Neural cell (in vitro differentiated cells): ENCODE measurements at regions not wholly inside any gene's neighbourhood (a gene's known extent, or its start where the extent isn't known, plus 50 kb on each side); places are given as distances from the start of the nearest gene placed in this dataset.

ENCODE experiments used
- H2AFZ ChIP-seq: fragments of 200-600, 300-800 bp; sonication (generic), shearing (Covaris generic); 2 replicates; pipeline ENCODE4 v1.6.0; 2014; ENCODE audit warnings: low read depth, mild to moderate bottlenecking, antibody characterized with exemption, low read length, moderate library complexity
- H3F3A ChIP-seq: fragments of 200-600 bp; shearing (Covaris generic); 2 replicates; pipeline ENCODE4 v1.6.1; 2016; ENCODE audit warnings: mild to moderate bottlenecking, moderate library complexity, mixed read lengths, antibody characterized with exemption, low read length; ENCODE audit not compliant: insufficient read depth, poor library complexity, severe bottlenecking
- H3K27ac ChIP-seq: fragments of 200-600, 300-800 bp; sonication (generic), shearing (Covaris generic); 2 replicates; pipeline ENCODE4 v1.5.1; 2014; ENCODE audit warnings: mild to moderate bottlenecking, low read length, moderate library complexity
- H3K27me3 ChIP-seq: fragments of 300-800, 200-600 bp; sonication (generic), shearing (Covaris generic); 2 replicates; pipeline ENCODE4 v1.6.0; 2014; ENCODE audit warnings: mild to moderate bottlenecking, low read depth, low read length, moderate library complexity; ENCODE audit not compliant: insufficient read depth
- H3K36me3 ChIP-seq: fragments of 300-800, 200-600 bp; sonication (generic), shearing (Covaris generic); 2 replicates; pipeline ENCODE4 v1.5.1; 2014; ENCODE audit warnings: mild to moderate bottlenecking, antibody characterized with exemption, low read length, moderate library complexity; ENCODE audit not compliant: insufficient read depth
- H3K4me2 ChIP-seq: fragments of 300-800, 200-600 bp; sonication (generic), shearing (Covaris generic); 2 replicates; pipeline ENCODE4 v1.6.0; 2014; ENCODE audit warnings: mild to moderate bottlenecking, low read length
- H3K4me3 ChIP-seq: fragments of 300-800, 200-600 bp; sonication (generic), shearing (Covaris generic); 2 replicates; pipeline ENCODE4 v1.5.1; 2014; ENCODE audit warnings: mild to moderate bottlenecking, low read length, moderate library complexity
- H3K79me2 ChIP-seq: fragments of 200-600 bp; shearing (Covaris generic); replicated peaks from 2 replicates; pipeline ENCODE4 v1.6.0; 2014; ENCODE audit warnings: mild to moderate bottlenecking, low read length, moderate library complexity; ENCODE audit not compliant: insufficient read depth
- H3K9ac ChIP-seq: fragments of 300-800, 200-600 bp; sonication (generic), shearing (Covaris generic); 2 replicates; pipeline ENCODE4 v1.6.1; 2016; ENCODE audit warnings: mild to moderate bottlenecking, low read length, mixed read lengths
- H3K9me2 ChIP-seq: fragments of 200-600 bp; shearing (Covaris generic); 2 replicates; pipeline ENCODE4 v1.6.1; 2016; ENCODE audit warnings: mild to moderate bottlenecking, low read length, mixed read lengths; ENCODE audit not compliant: insufficient read depth
- H3K9me3 ChIP-seq: fragments of 200-600, 300-800 bp; sonication (generic), shearing (Covaris generic); 2 replicates; pipeline ENCODE4 v1.6.1; 2016; ENCODE audit warnings: mild to moderate bottlenecking, mixed run types, low read length, moderate library complexity, mixed read lengths
- H4K20me1 ChIP-seq: fragments of 200-600 bp; shearing (Covaris generic); 2 replicates; pipeline ENCODE4 v1.6.1; 2016; ENCODE audit warnings: mild to moderate bottlenecking, mixed run types; ENCODE audit not compliant: insufficient read depth
- EP300 ChIP-seq: fragments of 450-650 bp; conservative IDR thresholded peaks from 2 replicates; pipeline ENCODE4 v1.6.1; 2014; ENCODE audit warnings: antibody characterized with exemption, mild to moderate bottlenecking, moderate library complexity; ENCODE audit not compliant: poor library complexity, severe bottlenecking
- EZH2 ChIP-seq: fragments of 200-600, 300-800 bp; shearing (Covaris generic), sonication (generic); IDR thresholded peaks from 2 replicates; pipeline ENCODE4 v1.6.1; 2014; ENCODE audit warnings: antibody characterized with exemption, low read length, borderline replicate concordance, mild to moderate bottlenecking; ENCODE audit not compliant: insufficient read depth, poor library complexity, severe bottlenecking
- MXI1 ChIP-seq: fragments of 450-650 bp; conservative IDR thresholded peaks from 2 replicates; pipeline ENCODE4 v1.6.1; 2014; ENCODE audit warnings: antibody characterized with exemption, mild to moderate bottlenecking; ENCODE audit not compliant: poor library complexity, severe bottlenecking
- POLR2AphosphoS5 ChIP-seq: IDR thresholded peaks from 2 replicates; pipeline ENCODE4 v1.6.1; 2012
- RAD21 ChIP-seq: fragments of 450-650 bp; conservative IDR thresholded peaks from 2 replicates; pipeline ENCODE4 v1.6.1; 2014; ENCODE audit warnings: antibody characterized with exemption, mild to moderate bottlenecking, moderate library complexity
- SMC3 ChIP-seq: fragments of 450-650 bp; conservative IDR thresholded peaks from 2 replicates; pipeline ENCODE4 v1.6.1; 2014; ENCODE audit warnings: antibody characterized with exemption, mild to moderate bottlenecking, moderate library complexity; ENCODE audit not compliant: poor library complexity
- TAF1 ChIP-seq: IDR thresholded peaks from 2 replicates; pipeline ENCODE4 v1.6.1; 2012; ENCODE audit warnings: low read depth
- TF ChIP-seq, protein P1 (sequence below): IDR thresholded peaks from 2 replicates; pipeline ENCODE4 v1.6.1; 2012; ENCODE audit warnings: borderline replicate concordance
- TF ChIP-seq, protein P2 (sequence below): fragments of 450-650 bp; IDR thresholded peaks from 2 replicates; pipeline ENCODE4 v1.5.1; 2014; ENCODE audit warnings: antibody characterized with exemption, mild to moderate bottlenecking, moderate library complexity; ENCODE audit not compliant: poor library complexity, severe bottlenecking

DNA sequence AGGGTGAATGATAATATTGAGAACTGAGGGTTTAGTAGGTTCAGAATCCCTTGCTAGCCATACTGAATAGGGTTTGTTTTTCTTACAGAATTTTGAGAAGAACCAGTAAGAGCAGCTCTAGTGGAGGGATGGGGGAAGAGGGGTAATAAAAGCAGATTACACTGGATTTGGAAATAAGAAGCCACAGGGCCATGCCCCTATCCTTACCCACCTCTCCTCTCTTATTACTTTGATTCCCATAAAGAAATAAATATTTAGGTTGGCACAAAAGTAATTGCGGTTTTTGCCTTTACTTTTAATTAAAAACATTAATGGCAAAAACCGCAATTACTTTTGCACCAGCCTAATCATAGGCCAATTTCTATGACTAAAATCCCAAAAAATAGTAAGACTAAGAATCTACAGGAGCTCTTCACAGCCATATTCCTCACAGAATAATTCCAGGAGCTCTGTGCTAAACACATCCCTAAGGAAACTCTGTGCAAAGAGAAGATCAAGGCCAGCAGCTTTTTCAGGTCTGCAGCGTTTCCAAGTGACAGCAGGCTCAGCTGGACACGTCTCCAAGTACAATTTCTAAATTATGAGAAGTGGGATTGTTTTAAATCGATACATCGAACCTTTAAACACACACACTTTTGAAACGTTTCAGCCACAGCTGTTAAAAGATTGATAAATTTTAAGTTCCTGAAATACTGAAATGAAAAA lies 58.4 kb upstream of the RTN4 start:
- no peaks in the 10 kb centered on the region for H3F3A ChIP-seq
- no peak overlapping the region for H3K27ac ChIP-seq
- TF ChIP-seq POLR2AphosphoS5 (no peak), SMC3 (no peak), RAD21 (no peak), EZH2 (no peak), EP300 (no peak), MXI1 (no peak), TAF1 (no peak)
- TF ChIP-seq, protein P1, sequence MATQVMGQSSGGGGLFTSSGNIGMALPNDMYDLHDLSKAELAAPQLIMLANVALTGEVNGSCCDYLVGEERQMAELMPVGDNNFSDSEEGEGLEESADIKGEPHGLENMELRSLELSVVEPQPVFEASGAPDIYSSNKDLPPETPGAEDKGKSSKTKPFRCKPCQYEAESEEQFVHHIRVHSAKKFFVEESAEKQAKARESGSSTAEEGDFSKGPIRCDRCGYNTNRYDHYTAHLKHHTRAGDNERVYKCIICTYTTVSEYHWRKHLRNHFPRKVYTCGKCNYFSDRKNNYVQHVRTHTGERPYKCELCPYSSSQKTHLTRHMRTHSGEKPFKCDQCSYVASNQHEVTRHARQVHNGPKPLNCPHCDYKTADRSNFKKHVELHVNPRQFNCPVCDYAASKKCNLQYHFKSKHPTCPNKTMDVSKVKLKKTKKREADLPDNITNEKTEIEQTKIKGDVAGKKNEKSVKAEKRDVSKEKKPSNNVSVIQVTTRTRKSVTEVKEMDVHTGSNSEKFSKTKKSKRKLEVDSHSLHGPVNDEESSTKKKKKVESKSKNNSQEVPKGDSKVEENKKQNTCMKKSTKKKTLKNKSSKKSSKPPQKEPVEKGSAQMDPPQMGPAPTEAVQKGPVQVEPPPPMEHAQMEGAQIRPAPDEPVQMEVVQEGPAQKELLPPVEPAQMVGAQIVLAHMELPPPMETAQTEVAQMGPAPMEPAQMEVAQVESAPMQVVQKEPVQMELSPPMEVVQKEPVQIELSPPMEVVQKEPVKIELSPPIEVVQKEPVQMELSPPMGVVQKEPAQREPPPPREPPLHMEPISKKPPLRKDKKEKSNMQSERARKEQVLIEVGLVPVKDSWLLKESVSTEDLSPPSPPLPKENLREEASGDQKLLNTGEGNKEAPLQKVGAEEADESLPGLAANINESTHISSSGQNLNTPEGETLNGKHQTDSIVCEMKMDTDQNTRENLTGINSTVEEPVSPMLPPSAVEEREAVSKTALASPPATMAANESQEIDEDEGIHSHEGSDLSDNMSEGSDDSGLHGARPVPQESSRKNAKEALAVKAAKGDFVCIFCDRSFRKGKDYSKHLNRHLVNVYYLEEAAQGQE, result no peak
- TF ChIP-seq, protein P2, sequence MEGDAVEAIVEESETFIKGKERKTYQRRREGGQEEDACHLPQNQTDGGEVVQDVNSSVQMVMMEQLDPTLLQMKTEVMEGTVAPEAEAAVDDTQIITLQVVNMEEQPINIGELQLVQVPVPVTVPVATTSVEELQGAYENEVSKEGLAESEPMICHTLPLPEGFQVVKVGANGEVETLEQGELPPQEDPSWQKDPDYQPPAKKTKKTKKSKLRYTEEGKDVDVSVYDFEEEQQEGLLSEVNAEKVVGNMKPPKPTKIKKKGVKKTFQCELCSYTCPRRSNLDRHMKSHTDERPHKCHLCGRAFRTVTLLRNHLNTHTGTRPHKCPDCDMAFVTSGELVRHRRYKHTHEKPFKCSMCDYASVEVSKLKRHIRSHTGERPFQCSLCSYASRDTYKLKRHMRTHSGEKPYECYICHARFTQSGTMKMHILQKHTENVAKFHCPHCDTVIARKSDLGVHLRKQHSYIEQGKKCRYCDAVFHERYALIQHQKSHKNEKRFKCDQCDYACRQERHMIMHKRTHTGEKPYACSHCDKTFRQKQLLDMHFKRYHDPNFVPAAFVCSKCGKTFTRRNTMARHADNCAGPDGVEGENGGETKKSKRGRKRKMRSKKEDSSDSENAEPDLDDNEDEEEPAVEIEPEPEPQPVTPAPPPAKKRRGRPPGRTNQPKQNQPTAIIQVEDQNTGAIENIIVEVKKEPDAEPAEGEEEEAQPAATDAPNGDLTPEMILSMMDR, result no peak
- H3K4me3 ChIP-seq, result no peak overlapping the region
- H3K27me3 ChIP-seq, result no peaks in the 10 kb centered on the region
- H4K20me1 ChIP-seq, result no peaks in the 10 kb centered on the region
- H3K9me2 ChIP-seq, result no peaks in the 10 kb centered on the region
- no peaks in the 10 kb centered on the region for H3K36me3 ChIP-seq
- H3K9ac ChIP-seq, result no peak overlapping the region
- H3K4me2 ChIP-seq, result no peak overlapping the region
- no peaks in the 10 kb centered on the region for H3K9me3 ChIP-seq
- no peak overlapping the region for H2AFZ ChIP-seq
- H3K79me2 ChIP-seq, result no peaks in the 10 kb centered on the region

DNA sequence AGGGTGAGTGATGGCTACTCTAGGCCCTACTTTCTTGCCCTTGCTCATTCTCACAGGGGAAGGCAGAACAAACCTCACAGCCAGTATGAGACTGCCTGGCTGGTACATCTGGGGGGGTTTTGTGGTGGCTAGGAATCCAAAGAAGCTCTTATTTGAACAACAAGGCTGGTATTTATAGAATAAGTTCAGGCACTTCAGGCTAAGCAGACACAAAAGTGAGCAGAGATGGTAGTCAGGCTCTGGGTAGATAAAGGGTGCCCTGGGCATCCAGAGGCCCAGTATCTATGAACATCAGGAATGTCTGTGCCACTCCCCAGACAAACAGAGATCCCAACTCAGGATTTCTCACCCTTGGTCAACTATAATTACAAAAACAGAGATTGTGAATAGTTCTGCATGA lies 57.2 kb upstream of the RTN4 start:
- no peaks in the 10 kb centered on the region for H3K79me2 ChIP-seq
- H3K9ac ChIP-seq, result no peak overlapping the region
- no peak overlapping the region for H2AFZ ChIP-seq
- no peaks in the 10 kb centered on the region for H3K9me3 ChIP-seq
- H3K4me2 ChIP-seq, result no peak overlapping the region
- no peaks in the 10 kb centered on the region for H3K27me3 ChIP-seq
- TF ChIP-seq RAD21 (no peak), MXI1 (no peak), EP300 (no peak), EZH2 (no peak), POLR2AphosphoS5 (no peak), TAF1 (no peak), SMC3 (no peak)
- TF ChIP-seq, protein P2, result no peak
- TF ChIP-seq, protein P1, result no peak
- no peaks in the 10 kb centered on the region for H4K20me1 ChIP-seq
- H3F3A ChIP-seq, result no peaks in the 10 kb centered on the region
- H3K36me3 ChIP-seq, result no peaks in the 10 kb centered on the region
- H3K27ac ChIP-seq, result no peak overlapping the region
- H3K4me3 ChIP-seq, result no peak overlapping the region
- H3K9me2 ChIP-seq, result no peaks in the 10 kb centered on the region
